Astrocyte of the cerebellum (primary cell): ENCODE measurements at regions not wholly inside any gene's neighbourhood (a gene's known extent, or its start where the extent isn't known, plus 50 kb on each side); places are given as distances from the start of the nearest gene placed in this dataset.
A peak's percentile ranks its signal among the peaks of the same experiment; 100 is the strongest.

Experiments used
- DNase-seq: peaks from one replicate; pipeline ENCODE4 v3.0.0-alpha.2; 2011; ENCODE audit warnings: low read depth
- H3K4me3 ChIP-seq: 2 replicates; pipeline ENCODE4 v1.5.1; 2011; ENCODE audit warnings: mild to moderate bottlenecking, low read depth, low read length, moderate library complexity
- in situ Hi-C: cut with HindIII; loops from 2 replicates; pipeline ENCODE4 v1.10.0; 2017; ENCODE audit warnings: low sequenced_read_pairs
- TF ChIP-seq, protein P1 (sequence below): IDR thresholded peaks from 2 replicates; pipeline ENCODE4 v1.5.1; 2012; ENCODE audit warnings: low read length, low read depth, moderate library complexity, mild to moderate bottlenecking; ENCODE audit errors: missing control alignments

DNA sequence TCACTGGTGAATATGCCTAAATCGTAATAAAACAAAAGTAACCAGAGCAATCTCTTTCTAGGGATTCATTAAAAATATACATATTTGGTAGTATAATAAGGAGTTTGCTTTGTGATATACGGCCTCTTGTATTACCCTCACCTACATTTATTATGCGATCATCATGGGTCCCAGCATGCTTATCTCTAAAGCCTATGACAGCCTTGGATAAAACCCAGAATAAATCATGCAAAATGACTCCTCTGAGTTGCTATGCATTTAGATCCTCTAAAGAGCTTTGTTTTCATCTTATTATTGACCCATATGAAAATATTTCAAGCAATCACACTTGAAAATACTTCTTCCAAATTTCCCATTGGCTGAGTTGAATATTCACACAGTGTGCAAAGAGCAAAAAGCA, 432.3 kb downstream of the SUCLG1 start:
- TF ChIP-seq, protein P1, sequence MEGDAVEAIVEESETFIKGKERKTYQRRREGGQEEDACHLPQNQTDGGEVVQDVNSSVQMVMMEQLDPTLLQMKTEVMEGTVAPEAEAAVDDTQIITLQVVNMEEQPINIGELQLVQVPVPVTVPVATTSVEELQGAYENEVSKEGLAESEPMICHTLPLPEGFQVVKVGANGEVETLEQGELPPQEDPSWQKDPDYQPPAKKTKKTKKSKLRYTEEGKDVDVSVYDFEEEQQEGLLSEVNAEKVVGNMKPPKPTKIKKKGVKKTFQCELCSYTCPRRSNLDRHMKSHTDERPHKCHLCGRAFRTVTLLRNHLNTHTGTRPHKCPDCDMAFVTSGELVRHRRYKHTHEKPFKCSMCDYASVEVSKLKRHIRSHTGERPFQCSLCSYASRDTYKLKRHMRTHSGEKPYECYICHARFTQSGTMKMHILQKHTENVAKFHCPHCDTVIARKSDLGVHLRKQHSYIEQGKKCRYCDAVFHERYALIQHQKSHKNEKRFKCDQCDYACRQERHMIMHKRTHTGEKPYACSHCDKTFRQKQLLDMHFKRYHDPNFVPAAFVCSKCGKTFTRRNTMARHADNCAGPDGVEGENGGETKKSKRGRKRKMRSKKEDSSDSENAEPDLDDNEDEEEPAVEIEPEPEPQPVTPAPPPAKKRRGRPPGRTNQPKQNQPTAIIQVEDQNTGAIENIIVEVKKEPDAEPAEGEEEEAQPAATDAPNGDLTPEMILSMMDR: no peak
- no peak overlapping the region for H3K4me3 ChIP-seq
- DNase-seq: no peak
- in situ Hi-C loops: no loop called here

DNA sequence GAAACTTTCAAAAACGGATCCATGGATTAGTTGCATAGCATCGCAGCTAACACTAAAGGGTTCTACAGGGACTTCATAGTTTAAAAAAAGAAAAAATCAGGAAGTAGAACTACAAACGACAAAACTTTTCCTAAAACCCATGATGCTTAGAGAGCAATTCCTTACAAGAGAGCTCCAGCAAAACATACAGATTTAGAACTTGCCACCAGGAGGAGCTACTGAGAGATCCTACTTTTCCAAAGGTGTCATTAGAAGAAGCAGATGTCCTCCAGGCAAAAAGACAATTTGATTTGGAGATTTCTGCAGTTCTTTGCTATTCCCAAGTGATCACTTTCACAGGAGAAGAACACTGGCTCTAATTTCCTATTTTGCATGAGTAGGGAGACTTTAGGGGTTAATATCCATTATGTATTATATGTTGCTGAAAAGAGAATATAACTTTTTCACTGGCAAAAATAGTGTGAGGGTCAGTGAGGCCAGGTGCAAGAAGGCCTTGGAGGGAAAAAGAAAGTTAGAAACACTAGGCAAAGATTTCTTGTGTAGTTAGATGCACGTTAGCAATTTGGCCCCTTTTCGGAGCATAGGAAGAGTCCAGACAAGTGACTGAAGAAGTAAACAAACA, 436.2 kb downstream of the SUCLG1 start:
- in situ Hi-C loops: no loop called here
- TF ChIP-seq, protein P1: peak; percentile 80
- peak; percentile 42 for DNase-seq
- H3K4me3 ChIP-seq: no peak overlapping the region

DNA sequence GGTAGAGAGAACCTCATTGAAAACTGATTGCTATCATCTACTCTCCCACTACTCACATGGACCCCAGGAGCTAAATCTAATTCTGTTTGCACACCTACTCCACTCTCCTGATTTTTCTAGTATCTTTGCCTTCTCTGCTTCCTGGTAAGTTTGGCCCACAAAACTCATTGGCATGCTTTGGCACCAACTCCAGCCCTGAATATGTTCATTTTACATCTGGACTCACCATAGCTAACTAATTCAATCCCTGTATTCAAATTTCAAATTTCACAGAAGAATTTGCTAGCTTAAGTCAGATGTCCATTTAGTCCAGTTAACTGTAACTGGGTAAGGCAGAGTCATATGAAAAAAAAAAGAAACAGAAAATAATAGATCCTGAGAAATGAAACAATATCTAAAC, 442.1 kb downstream of the SUCLG1 start:
- TF ChIP-seq, protein P1: no peak
- H3K4me3 ChIP-seq: no peak overlapping the region
- no peak for DNase-seq
- in situ Hi-C loops: no loop called here

DNA sequence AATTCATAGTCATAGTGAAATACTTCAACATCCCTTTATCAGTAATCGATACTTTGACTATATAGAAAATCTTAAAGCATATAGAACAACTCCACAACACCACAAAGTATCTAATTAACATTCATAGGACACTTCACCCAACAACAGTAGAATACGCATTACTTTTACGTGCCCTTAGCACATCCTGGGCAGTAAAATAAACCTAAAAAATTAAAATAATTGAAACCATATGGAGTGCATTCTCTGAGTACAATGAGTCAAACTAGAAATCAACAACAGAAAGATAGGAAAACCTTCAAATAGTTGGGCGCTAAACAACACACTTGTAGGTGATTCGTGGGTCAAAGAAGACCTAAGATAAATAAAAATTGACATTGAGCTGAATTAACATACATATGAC, 442.9 kb downstream of the SUCLG1 start:
- TF ChIP-seq, protein P1: no peak
- H3K4me3 ChIP-seq: no peak overlapping the region
- in situ Hi-C loops: no loop called here
- DNase-seq: no peak

DNA sequence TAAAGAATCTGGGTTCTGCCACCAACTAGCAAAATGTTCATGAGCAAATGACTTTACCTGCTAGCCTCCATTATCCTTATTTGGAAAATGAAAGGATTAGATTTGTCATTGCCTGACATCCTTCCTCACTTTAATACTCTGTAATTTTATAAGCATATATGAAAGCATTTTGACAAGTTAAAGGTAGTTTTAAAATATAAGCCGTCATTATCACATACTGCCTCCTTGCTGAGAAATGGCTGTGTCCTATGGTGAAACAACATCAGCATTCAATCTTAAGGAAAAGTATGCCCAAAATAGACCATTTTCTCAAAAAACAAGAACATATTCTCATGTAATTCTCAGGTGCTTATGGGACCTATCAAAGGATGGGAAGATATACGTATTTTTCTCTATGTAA, 461.2 kb downstream of the SUCLG1 start:
- in situ Hi-C loops: no loop called here
- no peak overlapping the region for H3K4me3 ChIP-seq
- TF ChIP-seq, protein P1: no peak
- no peak for DNase-seq

DNA sequence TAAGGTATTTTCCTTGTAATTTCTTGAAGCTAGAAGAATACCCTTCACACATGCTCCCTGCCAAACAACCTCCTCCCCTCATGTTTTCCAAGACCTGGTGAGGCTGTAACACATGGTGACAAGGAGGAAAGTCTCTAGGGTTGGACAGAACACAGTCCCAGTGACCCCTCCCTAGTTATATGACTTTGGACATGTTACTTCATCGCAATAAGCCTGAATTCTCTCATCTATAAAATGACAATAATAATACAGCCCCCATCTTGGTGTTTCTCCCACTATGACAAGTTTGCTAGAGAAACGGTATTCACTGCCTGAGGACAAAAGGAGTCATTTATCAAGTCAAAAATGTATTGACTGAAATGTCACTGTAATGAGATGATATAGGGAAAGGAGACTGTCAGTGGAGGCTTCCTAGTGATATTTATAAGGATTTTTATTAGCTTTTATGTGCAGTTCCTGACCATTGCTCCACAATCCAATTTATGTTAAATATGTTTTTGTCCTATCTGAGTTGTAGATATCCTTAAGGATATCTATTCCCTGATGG, 464.4 kb downstream of the SUCLG1 start:
- in situ Hi-C loops: loop anchor here (5.0 kb wide), 1 partner anchor 52 kb away; no protein-coding TSS in a partner anchor
- TF ChIP-seq, protein P1: no peak
- no peak overlapping the region for H3K4me3 ChIP-seq
- DNase-seq: no peak
